ENCODE measurements at regions not wholly inside any gene's neighbourhood (a gene's known extent, or its start where the extent isn't known, plus 50 kb on each side); places are given as distances from the start of the nearest gene placed in this dataset.
A peak's percentile ranks its signal among the peaks of the same experiment; 100 is the strongest.

- Histone ChIP-seq H3K9me3 (peaks cover 0 to 21% of the 10 kb centered on the region in 2 donors), H3K27me3 (no peaks in the 10 kb centered on the region), H3K27ac (no peak overlapping the region), H3K4me1 (no peaks in the 10 kb centered on the region), H3K4me3 (no peak overlapping the region), H3K36me3 (no peaks in the 10 kb centered on the region)
- intact Hi-C loops (cut with DNase I), result no loop called here
- ATAC-seq (no peak), DNase-seq (no peak)
- TF ChIP-seq CTCF (IDR thresholded peaks at IDR 0.05), result no peak
Measured at GRCh38 chr7:67398916-67399315, 402.3 kb downstream of the TYW1 start.

GRCh38 chr7:67401492-67401891 is 404.9 kb downstream of the TYW1 start:
- DNase-seq, result no peak
- ATAC-seq, result no peak
- intact Hi-C loops (cut with DNase I), result no loop called here
- Histone ChIP-seq H3K9me3 (peaks cover 0 to 21% of the 10 kb centered on the region in 2 donors), H3K36me3 (no peaks in the 10 kb centered on the region), H3K27ac (no peak overlapping the region), H3K4me1 (no peaks in the 10 kb centered on the region), H3K27me3 (no peaks in the 10 kb centered on the region), H3K4me3 (no peak overlapping the region)
- TF ChIP-seq CTCF (IDR thresholded peaks at IDR 0.05), result no peak

GRCh38 chr7:67402280-67402679 is 405.6 kb downstream of the TYW1 start:
- no peaks in the 10 kb centered on the region for H3K27me3 ChIP-seq
- no peak overlapping the region for H3K4me3 ChIP-seq
- no peak overlapping the region for H3K27ac ChIP-seq
- no peaks in the 10 kb centered on the region for H3K36me3 ChIP-seq
- no peak for TF ChIP-seq CTCF (IDR thresholded peaks at IDR 0.05)
- no peak for DNase-seq
- ATAC-seq, result no peak
- H3K9me3 ChIP-seq, result peaks cover 0 to 18% of the 10 kb centered on the region in 2 donors
- intact Hi-C loops (cut with DNase I), result no loop called here
- no peaks in the 10 kb centered on the region for H3K4me1 ChIP-seq

GRCh38 chr7:67406976-67407375 is 410.3 kb downstream of the TYW1 start:
- no peak for TF ChIP-seq CTCF (IDR thresholded peaks at IDR 0.05)

GRCh38 chr7:67407392-67408071 is 410.9 kb downstream of the TYW1 start:
- no peaks in the 10 kb centered on the region for H3K4me1 ChIP-seq
- no peaks in the 10 kb centered on the region for H3K27me3 ChIP-seq
- no peaks in the 10 kb centered on the region for H3K9me3 ChIP-seq
- no peak overlapping the region for H3K27ac ChIP-seq
- DNase-seq (no peak), ATAC-seq (no peak)
- H3K36me3 ChIP-seq, result no peaks in the 10 kb centered on the region
- no peak for TF ChIP-seq CTCF (IDR thresholded peaks at IDR 0.05)
- intact Hi-C loops (cut with DNase I), result no loop called here
- H3K4me3 ChIP-seq, result no peak overlapping the region

More at GRCh38 chr7:67406976-67407375, 410.3 kb downstream of the TYW1 start:
- H3K36me3 ChIP-seq, result no peaks in the 10 kb centered on the region
- H3K27me3 ChIP-seq, result no peaks in the 10 kb centered on the region
- intact Hi-C loops (cut with DNase I), result no loop called here
- H3K27ac ChIP-seq, result no peak overlapping the region
- DNase-seq, result peak in 2 of 4 donors; percentile 26 to 42
- no peak for ATAC-seq
- H3K9me3 ChIP-seq, result no peaks in the 10 kb centered on the region
- H3K4me1 ChIP-seq, result no peaks in the 10 kb centered on the region
- H3K4me3 ChIP-seq, result no peak overlapping the region
